ENCODE measurements at regions not wholly inside any gene's neighbourhood (a gene's known extent, or its start where the extent isn't known, plus 50 kb on each side); places are given as distances from the start of the nearest gene placed in this dataset.

GRCh38 chr3:117746066-117746465 is 1036.5 kb downstream of the TUSC7 start:
- H3K4me3 ChIP-seq (ENCODE audit: low read length): no peak overlapping the region
- no peaks in the 10 kb centered on the region for H3K27me3 ChIP-seq (ENCODE audit: insufficient read depth, low read length)
- H3K9me3 ChIP-seq (ENCODE audit: low read depth, low read length): no peaks in the 10 kb centered on the region
- no peaks in the 10 kb centered on the region for H3K4me1 ChIP-seq (ENCODE audit: insufficient read depth, low read length)

- Histone ChIP-seq H3K9me3 (ENCODE audit: low read depth, low read length) (no peaks in the 10 kb centered on the region), H3K27me3 (ENCODE audit: insufficient read depth, low read length) (no peaks in the 10 kb centered on the region), H3K4me3 (ENCODE audit: low read length) (no peak overlapping the region), H3K4me1 (ENCODE audit: insufficient read depth, low read length) (no peaks in the 10 kb centered on the region)
Observed at GRCh38 chr3:117748131-117748530, 1038.6 kb downstream of the TUSC7 start.

- Histone ChIP-seq H3K4me3 (ENCODE audit: low read length) (no peak overlapping the region), H3K9me3 (ENCODE audit: low read depth, low read length) (no peaks in the 10 kb centered on the region), H3K4me1 (ENCODE audit: insufficient read depth, low read length) (no peaks in the 10 kb centered on the region), H3K27me3 (ENCODE audit: insufficient read depth, low read length) (no peaks in the 10 kb centered on the region)
Observed at GRCh38 chr3:117750674-117751269, 1041.2 kb downstream of the TUSC7 start.

GRCh38 chr3:117751651-117752050 is 1042.1 kb downstream of the TUSC7 start:
- Histone ChIP-seq H3K9me3 (ENCODE audit: low read depth, low read length) (no peaks in the 10 kb centered on the region), H3K27me3 (ENCODE audit: insufficient read depth, low read length) (no peaks in the 10 kb centered on the region), H3K4me1 (ENCODE audit: insufficient read depth, low read length) (no peaks in the 10 kb centered on the region)

GRCh38 chr3:117752984-117753717 is 1043.6 kb downstream of the TUSC7 start:
- Histone ChIP-seq H3K27me3 (ENCODE audit: insufficient read depth, low read length) (no peaks in the 10 kb centered on the region), H3K4me3 (ENCODE audit: low read length) (no peak overlapping the region), H3K9me3 (ENCODE audit: low read depth, low read length) (no peaks in the 10 kb centered on the region), H3K4me1 (ENCODE audit: insufficient read depth, low read length) (no peaks in the 10 kb centered on the region)

More at GRCh38 chr3:117751651-117752050, 1042.1 kb downstream of the TUSC7 start:
- H3K4me3 ChIP-seq (ENCODE audit: low read length): no peak overlapping the region

- H3K27me3 ChIP-seq (ENCODE audit: insufficient read depth, low read length): no peaks in the 10 kb centered on the region
Observed at GRCh38 chr3:117754058-117754457, 1044.5 kb downstream of the TUSC7 start.

GRCh38 chr3:117754841-117755240 is 1045.3 kb downstream of the TUSC7 start:
- no peaks in the 10 kb centered on the region for H3K9me3 ChIP-seq (ENCODE audit: low read depth, low read length)
- no peaks in the 10 kb centered on the region for H3K27me3 ChIP-seq (ENCODE audit: insufficient read depth, low read length)

More at GRCh38 chr3:117754058-117754457, 1044.5 kb downstream of the TUSC7 start:
- H3K4me3 ChIP-seq (ENCODE audit: low read length): no peak overlapping the region
- no peaks in the 10 kb centered on the region for H3K9me3 ChIP-seq (ENCODE audit: low read depth, low read length)
- no peaks in the 10 kb centered on the region for H3K4me1 ChIP-seq (ENCODE audit: insufficient read depth, low read length)

GRCh38 chr3:117756563-117756962 is 1047.0 kb downstream of the TUSC7 start:
- no peaks in the 10 kb centered on the region for H3K27me3 ChIP-seq (ENCODE audit: insufficient read depth, low read length)
- H3K4me1 ChIP-seq (ENCODE audit: insufficient read depth, low read length): no peaks in the 10 kb centered on the region
- no peak overlapping the region for H3K4me3 ChIP-seq (ENCODE audit: low read length)
- no peaks in the 10 kb centered on the region for H3K9me3 ChIP-seq (ENCODE audit: low read depth, low read length)

More at GRCh38 chr3:117754841-117755240, 1045.3 kb downstream of the TUSC7 start:
- no peaks in the 10 kb centered on the region for H3K4me1 ChIP-seq (ENCODE audit: insufficient read depth, low read length)
- no peak overlapping the region for H3K4me3 ChIP-seq (ENCODE audit: low read length)

- Histone ChIP-seq H3K4me1 (ENCODE audit: insufficient read depth, low read length) (no peaks in the 10 kb centered on the region), H3K27me3 (ENCODE audit: insufficient read depth, low read length) (no peaks in the 10 kb centered on the region), H3K4me3 (ENCODE audit: low read length) (no peak overlapping the region), H3K9me3 (ENCODE audit: low read depth, low read length) (no peaks in the 10 kb centered on the region)
Observed at GRCh38 chr3:117761703-117762620, 1052.4 kb downstream of the TUSC7 start.

- H3K4me1 ChIP-seq (ENCODE audit: insufficient read depth, low read length): no peaks in the 10 kb centered on the region
- no peaks in the 10 kb centered on the region for H3K9me3 ChIP-seq (ENCODE audit: low read depth, low read length)
- no peak overlapping the region for H3K4me3 ChIP-seq (ENCODE audit: low read length)
- H3K27me3 ChIP-seq (ENCODE audit: insufficient read depth, low read length): no peaks in the 10 kb centered on the region
Observed at GRCh38 chr3:117762621-117763037, 1053.0 kb downstream of the TUSC7 start.

- Histone ChIP-seq H3K4me1 (ENCODE audit: insufficient read depth, low read length) (no peaks in the 10 kb centered on the region), H3K27me3 (ENCODE audit: insufficient read depth, low read length) (no peaks in the 10 kb centered on the region), H3K4me3 (ENCODE audit: low read length) (no peak overlapping the region), H3K9me3 (ENCODE audit: low read depth, low read length) (no peaks in the 10 kb centered on the region)
Observed at GRCh38 chr3:117763561-117763960, 1054.0 kb downstream of the TUSC7 start.

- H3K4me1 ChIP-seq (ENCODE audit: insufficient read depth, low read length): no peaks in the 10 kb centered on the region
Observed at GRCh38 chr3:117768581-117768980, 1059.0 kb downstream of the TUSC7 start.

GRCh38 chr3:117774130-117774529 is 1064.6 kb downstream of the TUSC7 start:
- Histone ChIP-seq H3K4me3 (ENCODE audit: low read length) (no peak overlapping the region), H3K4me1 (ENCODE audit: insufficient read depth, low read length) (no peaks in the 10 kb centered on the region), H3K27me3 (ENCODE audit: insufficient read depth, low read length) (no peaks in the 10 kb centered on the region), H3K9me3 (ENCODE audit: low read depth, low read length) (no peaks in the 10 kb centered on the region)

More at GRCh38 chr3:117768581-117768980, 1059.0 kb downstream of the TUSC7 start:
- H3K4me3 ChIP-seq (ENCODE audit: low read length): no peak overlapping the region
- no peaks in the 10 kb centered on the region for H3K27me3 ChIP-seq (ENCODE audit: insufficient read depth, low read length)
- no peaks in the 10 kb centered on the region for H3K9me3 ChIP-seq (ENCODE audit: low read depth, low read length)

- H3K4me1 ChIP-seq (ENCODE audit: insufficient read depth, low read length): no peaks in the 10 kb centered on the region
- no peak overlapping the region for H3K4me3 ChIP-seq (ENCODE audit: low read length)
- no peaks in the 10 kb centered on the region for H3K27me3 ChIP-seq (ENCODE audit: insufficient read depth, low read length)
Observed at GRCh38 chr3:117786349-117786748, 1076.8 kb downstream of the TUSC7 start.

GRCh38 chr3:117788061-117788460 is 1078.5 kb downstream of the TUSC7 start:
- Histone ChIP-seq H3K27me3 (ENCODE audit: insufficient read depth, low read length) (no peaks in the 10 kb centered on the region), H3K4me1 (ENCODE audit: insufficient read depth, low read length) (no peaks in the 10 kb centered on the region), H3K4me3 (ENCODE audit: low read length) (no peak overlapping the region), H3K9me3 (ENCODE audit: low read depth, low read length) (no peaks in the 10 kb centered on the region)

More at GRCh38 chr3:117786349-117786748, 1076.8 kb downstream of the TUSC7 start:
- H3K9me3 ChIP-seq (ENCODE audit: low read depth, low read length): no peaks in the 10 kb centered on the region

Measured in mononuclear cell (primary cell).